ENCODE measurements at regions not wholly inside any gene's neighbourhood (a gene's known extent, or its start where the extent isn't known, plus 50 kb on each side); places are given as distances from the start of the nearest gene placed in this dataset.

DNA sequence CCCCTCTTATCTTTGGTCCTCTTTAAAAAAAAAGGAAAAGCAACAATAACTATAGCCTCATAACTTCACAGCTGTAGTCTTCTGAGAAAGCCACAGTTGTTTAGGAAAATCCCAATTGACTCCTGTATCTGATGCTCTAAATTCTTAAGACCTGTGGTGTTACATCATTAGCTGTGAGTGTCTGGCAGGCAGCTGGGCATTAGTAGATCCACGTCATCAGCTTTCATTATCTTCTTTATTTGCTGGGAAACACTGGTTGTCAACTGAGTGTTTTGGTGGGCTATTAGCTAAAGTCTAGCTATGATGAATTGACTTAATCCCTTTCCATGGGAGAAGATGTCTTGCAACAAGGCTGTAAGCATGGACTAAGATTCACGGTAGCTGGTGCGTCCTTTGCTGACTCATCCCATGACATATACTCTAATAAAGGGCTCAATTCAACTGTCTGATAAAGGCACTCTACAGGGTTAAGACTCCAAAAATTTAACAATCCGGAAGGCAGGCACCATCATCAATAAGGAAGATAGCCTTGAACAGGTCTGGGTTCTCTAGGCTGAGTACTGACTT, 517.2 kb downstream of the PLCL1 start:
- Mint-ChIP-seq H3K27me3 (ENCODE audit: low read depth) (peaks cover 52% of the 10 kb centered on the region), H3K27ac (ENCODE audit: unreplicated experiment) (no peak overlapping the region), H3K9me3 (ENCODE audit: low read depth) (no peaks in the 10 kb centered on the region), H3K4me1 (ENCODE audit: low read depth) (no peaks in the 10 kb centered on the region), H3K36me3 (ENCODE audit: low read depth) (no peaks in the 10 kb centered on the region), H3K4me3 (ENCODE audit: unreplicated experiment) (no peak overlapping the region)
- no peak for DNase-seq (ENCODE audit: low spot score)
- TF ChIP-seq, protein P1, sequence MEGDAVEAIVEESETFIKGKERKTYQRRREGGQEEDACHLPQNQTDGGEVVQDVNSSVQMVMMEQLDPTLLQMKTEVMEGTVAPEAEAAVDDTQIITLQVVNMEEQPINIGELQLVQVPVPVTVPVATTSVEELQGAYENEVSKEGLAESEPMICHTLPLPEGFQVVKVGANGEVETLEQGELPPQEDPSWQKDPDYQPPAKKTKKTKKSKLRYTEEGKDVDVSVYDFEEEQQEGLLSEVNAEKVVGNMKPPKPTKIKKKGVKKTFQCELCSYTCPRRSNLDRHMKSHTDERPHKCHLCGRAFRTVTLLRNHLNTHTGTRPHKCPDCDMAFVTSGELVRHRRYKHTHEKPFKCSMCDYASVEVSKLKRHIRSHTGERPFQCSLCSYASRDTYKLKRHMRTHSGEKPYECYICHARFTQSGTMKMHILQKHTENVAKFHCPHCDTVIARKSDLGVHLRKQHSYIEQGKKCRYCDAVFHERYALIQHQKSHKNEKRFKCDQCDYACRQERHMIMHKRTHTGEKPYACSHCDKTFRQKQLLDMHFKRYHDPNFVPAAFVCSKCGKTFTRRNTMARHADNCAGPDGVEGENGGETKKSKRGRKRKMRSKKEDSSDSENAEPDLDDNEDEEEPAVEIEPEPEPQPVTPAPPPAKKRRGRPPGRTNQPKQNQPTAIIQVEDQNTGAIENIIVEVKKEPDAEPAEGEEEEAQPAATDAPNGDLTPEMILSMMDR (IDR thresholded peaks at IDR 0.05) = no peak

DNA sequence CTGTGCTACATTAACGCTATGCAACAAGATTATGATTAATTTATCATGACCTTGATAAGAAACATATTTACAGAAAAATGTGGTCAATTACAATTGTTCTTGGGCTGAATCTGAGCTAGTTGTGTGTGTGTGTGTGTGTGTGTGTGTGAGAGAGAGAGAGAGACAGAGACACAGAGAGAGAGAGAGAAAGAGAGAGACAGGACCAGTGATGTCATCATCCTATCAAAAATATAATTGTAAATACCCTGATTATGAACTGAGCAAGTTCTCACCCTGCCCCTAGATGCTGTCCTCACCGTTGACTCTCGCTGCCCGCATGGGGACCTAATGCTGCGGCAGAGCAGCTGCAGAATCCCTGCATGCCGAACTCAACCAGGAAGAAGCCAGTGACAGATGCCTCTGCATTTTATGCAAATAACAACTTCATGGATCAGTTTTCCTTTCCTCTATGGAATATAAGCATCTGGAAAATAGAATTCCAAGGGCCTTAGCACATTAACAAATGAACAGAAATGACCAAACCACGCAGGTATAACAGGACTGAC, 512.5 kb downstream of the PLCL1 start:
- Mint-ChIP-seq H3K4me3 (ENCODE audit: unreplicated experiment) (no peak overlapping the region), H3K36me3 (ENCODE audit: low read depth) (no peaks in the 10 kb centered on the region), H3K4me1 (ENCODE audit: low read depth) (no peaks in the 10 kb centered on the region), H3K9me3 (ENCODE audit: low read depth) (no peaks in the 10 kb centered on the region), H3K27ac (ENCODE audit: unreplicated experiment) (no peak overlapping the region), H3K27me3 (ENCODE audit: low read depth) (peaks cover 70% of the 10 kb centered on the region)
- DNase-seq (ENCODE audit: low spot score) = no peak
- TF ChIP-seq, protein P1 (IDR thresholded peaks at IDR 0.05) = no peak

DNA sequence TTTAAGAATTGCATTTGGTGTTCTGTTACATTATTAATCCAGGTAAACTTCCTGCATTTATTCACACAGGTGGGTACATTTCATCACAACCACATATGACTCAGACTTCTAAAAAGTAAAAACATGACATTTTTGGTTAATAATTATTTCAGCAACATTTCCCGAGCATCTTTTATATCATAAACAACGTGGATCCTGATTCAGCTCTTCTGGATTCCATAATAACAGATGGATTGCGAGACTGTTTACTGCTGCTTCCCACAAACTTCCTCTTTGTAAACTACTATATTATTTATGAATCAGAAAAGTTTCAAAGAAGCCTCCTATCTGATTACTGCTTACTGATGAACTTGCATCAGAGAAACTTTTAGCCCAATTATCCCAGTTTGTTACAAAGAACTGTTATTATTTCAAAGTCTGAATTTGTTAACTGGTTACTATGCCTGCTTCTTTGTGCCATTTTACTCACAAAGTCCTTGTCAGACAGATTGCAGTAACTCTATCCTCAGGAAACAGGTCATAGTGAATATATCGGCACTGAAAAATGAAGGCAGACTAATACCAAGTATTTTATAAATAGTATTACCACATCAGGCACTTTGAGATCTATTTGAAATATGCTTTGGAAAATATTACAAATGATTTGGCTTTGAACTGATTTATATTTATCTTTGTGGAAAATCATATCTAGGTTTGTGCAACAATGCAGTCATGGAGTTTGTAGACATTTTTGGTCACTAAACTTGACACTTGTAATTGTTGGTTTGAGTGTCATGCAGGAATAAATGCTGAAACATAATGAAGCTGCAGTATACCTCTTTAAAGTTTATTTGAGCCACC, 511.6 kb downstream of the PLCL1 start:
- Mint-ChIP-seq H3K27me3 (ENCODE audit: low read depth) (peaks cover 69% of the 10 kb centered on the region), H3K4me1 (ENCODE audit: low read depth) (no peaks in the 10 kb centered on the region), H3K4me3 (ENCODE audit: unreplicated experiment) (no peak overlapping the region), H3K9me3 (ENCODE audit: low read depth) (no peaks in the 10 kb centered on the region), H3K36me3 (ENCODE audit: low read depth) (no peaks in the 10 kb centered on the region), H3K27ac (ENCODE audit: unreplicated experiment) (no peak overlapping the region)
- TF ChIP-seq, protein P1 (IDR thresholded peaks at IDR 0.05) = no peak
- no peak for DNase-seq (ENCODE audit: low spot score)

DNA sequence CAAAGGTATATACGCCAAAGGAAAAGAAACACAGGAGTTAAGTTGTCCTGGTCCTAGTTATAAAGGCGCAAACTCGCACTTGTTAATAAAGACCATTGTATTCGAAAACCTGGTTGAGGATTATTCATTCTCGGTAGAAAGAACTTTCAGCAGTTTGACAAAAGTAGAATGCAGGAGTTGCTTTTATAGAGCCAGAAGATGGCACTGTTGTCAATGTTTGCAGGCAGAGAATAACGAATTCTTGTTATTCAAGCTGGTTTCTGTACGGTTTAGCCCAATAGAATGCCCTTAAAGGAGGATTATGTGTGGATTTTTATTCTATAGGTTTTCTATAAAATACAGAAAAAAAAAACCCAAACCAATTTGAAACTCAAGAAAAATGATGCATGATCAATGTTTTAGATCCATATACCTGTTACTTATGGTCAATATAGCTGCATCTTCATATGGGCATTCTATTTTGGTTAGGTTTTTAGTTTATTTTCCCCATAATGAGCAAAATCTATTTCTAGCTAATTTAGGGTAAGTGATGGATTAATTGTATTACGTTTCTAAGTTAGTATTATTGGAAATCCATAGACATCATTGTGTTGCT, 510.3 kb downstream of the PLCL1 start:
- Mint-ChIP-seq H3K9me3 (ENCODE audit: low read depth) (no peaks in the 10 kb centered on the region), H3K27me3 (ENCODE audit: low read depth) (peaks cover 60% of the 10 kb centered on the region), H3K27ac (ENCODE audit: unreplicated experiment) (no peak overlapping the region), H3K36me3 (ENCODE audit: low read depth) (no peaks in the 10 kb centered on the region), H3K4me1 (ENCODE audit: low read depth) (no peaks in the 10 kb centered on the region), H3K4me3 (ENCODE audit: unreplicated experiment) (no peak overlapping the region)
- TF ChIP-seq, protein P1 (IDR thresholded peaks at IDR 0.05) = peak; percentile 93
- DNase-seq (ENCODE audit: low spot score) = no peak

Measured in chondrocyte (in vitro differentiated cells).